Loucy (cell line): ENCODE measurements at regions not wholly inside any gene's neighbourhood (a gene's known extent, or its start where the extent isn't known, plus 50 kb on each side); places are given as distances from the start of the nearest gene placed in this dataset.

Experiments
- EZH2phosphoT487 ChIP-seq: fragments of 200-600 bp; IDR thresholded peaks from 2 replicates; pipeline ENCODE4 v1.6.1; 2018; ENCODE audit warnings: antibody characterized with exemption, mild to moderate bottlenecking, moderate library complexity, borderline replicate concordance
- TF ChIP-seq, protein P1 (sequence below): fragments of 200-600 bp; sonication (generic); conservative IDR thresholded peaks from 2 replicates; pipeline ENCODE4 v1.5.1; 2014; ENCODE audit warnings: mild to moderate bottlenecking, antibody characterized with exemption, low read length

DNA sequence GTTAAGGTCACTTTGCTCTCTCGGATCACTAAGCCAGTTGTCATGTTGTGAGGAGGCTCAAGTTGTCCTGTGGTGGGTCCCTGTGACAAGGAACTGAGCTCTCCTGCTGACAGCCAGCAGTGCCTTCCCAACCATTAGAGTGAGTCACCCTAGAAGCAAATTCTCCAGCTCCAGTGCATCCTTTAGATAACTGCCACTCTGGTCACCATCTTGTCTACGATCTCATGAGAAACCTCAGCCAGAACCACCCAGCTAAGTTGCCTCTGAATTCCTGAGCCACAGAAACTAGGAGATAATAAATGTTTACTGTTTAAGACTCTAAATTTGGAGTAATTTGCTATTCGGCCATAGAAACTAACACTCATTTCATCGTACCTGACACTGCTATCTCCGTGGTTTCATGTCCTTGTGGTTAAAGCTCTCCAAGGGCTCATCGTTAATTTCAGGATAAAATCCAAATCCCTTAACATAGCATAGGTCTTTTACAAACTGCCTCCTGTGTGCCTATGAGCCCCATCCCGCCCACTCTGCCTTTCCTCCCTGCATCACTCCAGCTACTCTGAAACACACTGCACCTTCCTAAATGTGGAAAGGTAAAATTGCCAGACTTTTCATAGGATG lies 56.5 kb upstream of the WIPF3 start:
- TF ChIP-seq, protein P1, sequence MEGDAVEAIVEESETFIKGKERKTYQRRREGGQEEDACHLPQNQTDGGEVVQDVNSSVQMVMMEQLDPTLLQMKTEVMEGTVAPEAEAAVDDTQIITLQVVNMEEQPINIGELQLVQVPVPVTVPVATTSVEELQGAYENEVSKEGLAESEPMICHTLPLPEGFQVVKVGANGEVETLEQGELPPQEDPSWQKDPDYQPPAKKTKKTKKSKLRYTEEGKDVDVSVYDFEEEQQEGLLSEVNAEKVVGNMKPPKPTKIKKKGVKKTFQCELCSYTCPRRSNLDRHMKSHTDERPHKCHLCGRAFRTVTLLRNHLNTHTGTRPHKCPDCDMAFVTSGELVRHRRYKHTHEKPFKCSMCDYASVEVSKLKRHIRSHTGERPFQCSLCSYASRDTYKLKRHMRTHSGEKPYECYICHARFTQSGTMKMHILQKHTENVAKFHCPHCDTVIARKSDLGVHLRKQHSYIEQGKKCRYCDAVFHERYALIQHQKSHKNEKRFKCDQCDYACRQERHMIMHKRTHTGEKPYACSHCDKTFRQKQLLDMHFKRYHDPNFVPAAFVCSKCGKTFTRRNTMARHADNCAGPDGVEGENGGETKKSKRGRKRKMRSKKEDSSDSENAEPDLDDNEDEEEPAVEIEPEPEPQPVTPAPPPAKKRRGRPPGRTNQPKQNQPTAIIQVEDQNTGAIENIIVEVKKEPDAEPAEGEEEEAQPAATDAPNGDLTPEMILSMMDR, result no peak
- TF ChIP-seq EZH2phosphoT487, result no peak
